HG03064 (cell line): ENCODE measurements at regions not wholly inside any gene's neighbourhood (a gene's known extent, or its start where the extent isn't known, plus 50 kb on each side); places are given as distances from the start of the nearest gene placed in this dataset.
A peak's percentile ranks its signal among the peaks of the same experiment; 100 is the strongest.

Experiments used
- ATAC-seq: cut with Tn5 transposase; IDR thresholded peaks from one replicate; pipeline ENCODE4 v1.9.1; 2021; ENCODE audit warnings: low read depth; ENCODE audit not compliant: unreplicated experiment

DNA sequence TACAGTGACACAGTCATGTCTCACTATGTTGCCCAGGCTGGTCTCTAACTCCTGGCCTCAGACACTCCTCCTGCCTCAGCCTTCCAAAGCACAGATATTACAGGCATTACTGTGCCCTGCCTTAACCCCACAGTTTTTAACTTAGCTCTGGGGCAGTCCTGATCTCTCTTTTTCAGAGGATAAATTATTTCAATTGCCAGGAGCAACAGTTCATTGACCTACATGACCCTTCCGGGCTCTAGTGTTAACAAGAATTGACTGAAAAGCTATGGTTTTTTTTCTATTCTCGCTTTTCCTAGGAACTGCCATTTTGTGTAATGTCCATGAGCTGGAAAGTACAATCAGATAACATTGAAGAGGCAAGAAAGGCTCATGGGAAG is 92.8 kb downstream of the HNRNPLL start:
- ATAC-seq = no peak

DNA sequence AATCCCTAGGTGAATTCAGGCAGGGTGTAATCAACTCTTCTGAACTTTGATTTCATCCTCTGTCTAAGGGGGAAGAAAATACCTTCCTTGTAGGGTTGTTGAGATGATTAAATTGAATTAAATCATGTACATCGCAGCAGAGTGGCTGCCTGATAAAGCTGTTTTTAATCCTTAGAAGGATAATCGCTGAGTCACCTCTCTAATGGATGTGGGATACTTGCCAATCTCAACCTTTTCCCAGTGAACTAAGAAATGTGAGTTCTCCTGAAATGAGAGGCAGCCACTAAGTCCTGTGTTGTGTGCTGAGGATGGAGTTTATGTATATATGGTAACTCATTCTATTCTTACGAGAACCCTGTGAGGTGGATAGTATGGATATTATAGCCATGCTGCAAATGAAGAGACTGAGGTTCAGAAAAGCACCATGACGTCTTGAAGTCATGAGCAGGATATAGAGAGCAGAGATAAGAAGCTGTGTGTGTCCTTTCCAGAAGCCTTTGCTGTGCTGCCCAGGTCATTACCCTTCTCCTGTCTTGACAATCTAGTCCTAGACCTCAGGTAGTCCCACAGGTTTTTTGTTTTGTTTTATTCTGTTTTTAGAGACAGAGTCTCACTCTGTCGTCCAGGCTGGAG is 93.3 kb downstream of the HNRNPLL start:
- ATAC-seq = no peak

DNA sequence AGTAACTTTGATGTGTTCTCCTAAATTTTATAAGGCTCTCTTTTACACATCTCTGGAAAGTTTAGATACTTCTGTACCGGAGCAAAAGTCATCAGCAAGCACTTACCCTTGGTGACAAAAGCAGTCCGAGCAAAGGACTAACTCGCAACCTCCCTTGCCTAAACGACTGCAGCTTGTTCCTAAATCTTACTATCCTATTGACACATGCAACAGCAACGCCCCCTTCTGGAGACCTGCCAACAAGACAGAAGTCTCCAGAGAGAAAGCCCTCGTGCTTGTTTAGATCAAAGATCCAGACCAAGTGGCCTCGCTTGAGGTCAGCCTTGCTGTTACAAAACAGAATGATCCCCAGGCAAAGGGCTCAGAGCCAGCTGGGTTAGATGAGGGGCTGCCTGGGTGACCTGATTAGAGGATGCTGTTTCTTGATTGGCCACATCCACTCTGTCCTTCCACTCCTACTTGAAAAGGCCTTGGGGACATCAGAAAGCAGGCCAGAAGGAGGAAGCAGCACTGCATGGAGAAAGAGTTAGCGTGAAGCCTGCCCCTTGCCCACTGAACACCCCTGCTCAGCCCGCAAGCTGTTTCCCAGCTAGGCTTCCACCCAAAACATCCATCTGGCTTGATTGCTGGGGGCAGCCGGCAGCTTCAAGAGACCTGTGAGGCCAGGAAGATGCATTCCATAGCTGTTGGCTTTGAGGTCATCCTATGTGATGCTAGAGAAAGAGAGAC is 94.3 kb downstream of the HNRNPLL start:
- ATAC-seq = peak; percentile 67

DNA sequence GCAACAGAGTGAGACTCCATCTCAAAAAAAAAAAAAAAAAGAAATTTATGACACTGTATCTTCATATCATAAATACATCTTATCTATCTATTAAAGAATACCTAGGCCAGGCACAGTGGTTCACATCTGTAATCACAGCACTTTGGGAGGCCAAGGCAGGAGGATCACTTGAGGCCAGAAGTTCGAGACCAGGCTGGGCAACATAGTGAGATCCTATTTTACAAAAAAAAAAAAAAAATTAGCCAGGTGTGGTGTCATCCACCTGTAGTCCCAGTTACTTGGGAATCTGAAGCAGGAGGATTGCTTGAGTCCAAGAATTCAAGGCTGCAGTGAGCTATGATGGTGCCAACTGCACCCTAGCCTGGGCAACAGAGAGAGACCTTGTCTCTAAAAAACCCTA is 95.0 kb downstream of the HNRNPLL start:
- ATAC-seq = no peak

DNA sequence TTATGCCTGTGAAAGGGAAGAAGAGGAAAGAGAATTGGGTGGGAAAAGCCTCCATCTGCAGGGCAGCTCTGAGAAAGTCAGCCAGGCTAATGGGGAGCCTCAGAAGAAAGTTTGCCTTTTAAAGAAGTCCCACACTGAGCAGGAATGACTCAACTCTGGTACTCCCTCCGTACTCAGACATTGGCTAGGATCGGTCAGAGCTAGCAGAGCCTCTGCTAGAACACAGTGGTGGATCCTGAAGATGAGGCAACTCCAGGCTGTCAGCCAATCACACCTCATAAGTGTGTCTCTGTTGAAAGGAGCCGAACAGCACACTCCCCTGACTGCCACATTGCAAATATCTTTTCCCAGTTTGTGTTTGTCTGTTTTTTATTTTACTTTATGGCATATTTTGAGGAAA is 96.9 kb downstream of the HNRNPLL start:
- ATAC-seq = no peak

DNA sequence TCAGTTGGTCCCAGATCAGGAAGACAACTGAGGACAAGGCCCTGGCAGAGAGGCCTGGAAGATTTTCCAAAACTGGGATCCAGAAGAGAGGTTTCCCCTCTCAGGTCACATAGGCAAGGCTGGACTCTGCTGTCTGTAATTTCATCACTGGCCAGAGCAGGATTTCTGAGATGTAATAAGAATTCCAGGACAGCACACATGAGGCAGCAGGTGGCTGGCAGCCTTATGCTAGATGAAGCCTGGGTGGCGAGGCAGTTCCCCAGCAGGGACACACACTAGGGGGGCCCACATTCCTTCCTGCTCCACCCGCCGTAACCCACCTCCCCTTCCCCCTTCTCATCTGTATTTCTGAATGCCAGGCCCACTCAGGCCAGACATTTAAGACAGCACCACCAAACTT is 98.6 kb downstream of the HNRNPLL start:
- no peak for ATAC-seq

DNA sequence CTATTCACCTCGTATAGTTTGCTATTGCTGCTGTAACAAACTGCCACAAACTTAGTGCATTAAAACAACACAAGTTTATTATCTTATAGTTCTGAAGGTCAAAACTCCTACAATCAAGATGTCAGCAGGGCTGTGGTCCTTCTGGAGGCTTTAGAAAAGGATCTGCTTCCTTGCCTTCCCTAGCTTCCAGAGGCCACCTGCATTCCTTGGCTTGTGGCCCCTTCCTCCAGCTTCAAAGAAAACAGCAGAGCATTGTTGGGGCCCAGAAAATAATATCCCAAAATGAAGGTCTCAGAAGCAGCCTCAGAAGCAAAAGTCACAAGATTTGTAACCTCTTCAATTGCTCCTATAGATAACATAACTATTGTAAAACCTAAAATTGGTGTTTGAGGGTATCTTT is 100.6 kb downstream of the HNRNPLL start:
- ATAC-seq = no peak

DNA sequence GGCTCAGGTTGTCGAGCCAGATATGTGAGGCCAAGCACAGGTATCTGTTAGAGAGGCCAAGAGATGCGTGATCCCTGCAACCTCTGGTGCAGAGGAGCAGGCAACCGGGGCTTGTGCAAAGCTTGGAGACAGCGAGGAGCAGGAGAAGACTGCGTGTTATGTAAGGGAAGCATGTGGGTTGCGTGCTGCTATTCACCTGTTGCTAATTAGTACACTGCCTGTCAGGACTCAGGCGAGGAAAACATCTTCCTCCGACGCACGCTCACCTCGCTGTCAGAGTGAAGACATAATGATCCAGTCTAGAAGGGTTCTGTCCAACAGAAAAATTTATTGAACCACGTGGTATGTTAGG is 102.5 kb downstream of the HNRNPLL start:
- no peak for ATAC-seq

DNA sequence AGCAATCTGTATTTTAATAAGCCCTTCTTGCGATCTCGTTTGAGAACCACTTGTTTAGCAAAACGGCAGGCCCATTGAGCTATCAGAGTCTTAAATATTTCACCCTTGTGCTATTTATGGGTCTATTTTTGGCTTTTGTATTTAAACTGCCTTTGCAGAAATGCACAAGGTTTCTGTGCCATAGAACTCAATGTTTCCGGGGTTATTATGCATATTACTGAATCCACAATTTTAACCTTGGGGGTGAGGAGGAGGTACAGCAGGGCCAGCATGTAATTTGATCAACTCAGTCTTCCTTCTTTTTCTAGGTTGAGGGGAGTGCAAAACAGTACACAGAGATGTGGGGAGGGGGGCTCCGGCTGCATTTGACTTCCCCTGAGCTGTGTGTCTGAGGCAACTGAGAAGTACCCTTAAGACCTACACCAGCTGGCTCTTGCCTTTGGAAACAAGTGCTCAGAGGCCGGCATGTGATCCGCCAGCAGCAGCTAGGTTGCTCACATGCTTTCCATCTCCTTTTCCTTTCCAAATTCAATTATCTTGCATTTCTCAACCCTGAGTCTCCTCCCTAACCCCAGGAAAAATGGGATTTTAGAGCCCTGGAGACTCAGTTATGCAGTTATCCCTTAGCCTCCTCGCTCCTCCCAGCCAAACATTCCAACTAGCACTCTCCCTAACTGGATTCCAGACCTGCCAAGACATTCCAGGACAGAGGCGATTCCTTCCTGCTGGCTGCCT is 103.0 kb downstream of the HNRNPLL start:
- no peak for ATAC-seq

DNA sequence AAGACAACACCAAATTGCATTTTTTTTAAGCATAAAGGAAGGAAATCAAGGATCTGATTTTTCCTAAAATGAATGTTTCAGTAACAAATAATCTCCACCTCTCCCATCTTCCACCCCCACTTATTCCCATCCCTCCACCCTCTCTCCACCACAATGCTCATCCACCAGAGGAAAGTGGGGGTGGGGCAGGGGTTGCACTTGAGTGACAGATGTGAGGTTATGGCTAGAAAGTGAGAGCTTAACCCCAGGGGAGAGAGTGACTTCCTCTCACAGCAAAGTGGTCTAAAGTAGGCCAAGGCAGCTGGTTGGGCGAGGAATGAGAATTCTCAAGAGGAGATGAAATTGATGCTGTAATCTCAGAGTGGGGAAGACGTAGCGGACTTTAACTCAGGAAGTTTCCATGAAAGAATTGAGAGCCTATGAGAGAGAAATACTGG is 104.7 kb downstream of the HNRNPLL start:
- ATAC-seq = peak; percentile 86

DNA sequence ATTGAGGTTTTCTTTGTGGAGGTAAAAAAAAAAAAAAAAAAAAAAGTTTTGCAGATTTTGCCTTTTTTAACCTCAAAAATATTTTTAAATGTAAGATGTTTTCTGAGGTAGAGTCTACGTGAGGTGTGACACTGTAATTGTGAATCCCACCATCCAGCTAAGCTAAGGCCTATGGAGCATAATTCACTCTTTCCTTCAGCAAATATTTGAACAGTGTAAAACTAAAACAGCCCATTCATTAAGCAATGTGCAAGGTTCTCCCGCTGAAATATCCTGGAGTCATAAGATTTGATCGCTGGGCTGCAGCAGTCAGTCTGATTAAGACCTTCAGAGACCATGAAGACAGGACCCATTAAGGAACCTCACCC is 105.1 kb downstream of the HNRNPLL start:
- ATAC-seq = no peak

DNA sequence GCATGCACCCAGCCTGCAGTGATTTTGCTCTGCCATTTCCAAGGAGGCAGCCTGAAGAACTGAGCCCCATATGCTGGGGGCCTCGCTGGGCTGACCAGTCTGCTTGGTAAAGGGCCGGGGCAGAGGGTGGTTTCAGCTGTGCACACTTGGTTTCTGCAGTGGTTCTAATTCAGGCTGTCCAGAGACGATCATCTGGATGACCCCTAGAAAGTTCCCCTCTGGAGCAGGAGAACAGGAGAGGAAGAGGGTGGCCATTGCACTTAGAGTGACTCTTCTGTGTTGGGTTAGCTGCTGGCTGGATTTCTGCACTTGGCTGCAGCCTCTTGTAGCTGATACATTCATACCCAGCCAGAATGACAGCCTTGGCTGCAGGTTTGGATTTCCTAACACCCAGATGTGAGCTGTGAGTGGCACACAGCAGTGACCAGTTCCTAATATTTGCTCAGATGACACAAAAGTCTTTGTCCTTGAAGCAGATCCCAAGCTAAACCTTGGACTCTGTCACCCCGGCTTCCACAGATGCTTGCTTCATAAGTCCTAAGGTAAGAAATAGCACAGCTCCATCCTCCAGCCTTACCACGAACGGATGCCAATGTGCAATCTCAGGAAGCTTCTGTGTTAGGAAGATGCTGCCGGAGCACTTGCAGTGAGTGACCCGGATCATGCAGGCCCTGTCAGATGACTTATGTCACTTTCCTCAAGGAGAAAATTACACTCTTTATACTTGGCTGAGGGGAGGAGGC is 105.6 kb downstream of the HNRNPLL start:
- no peak for ATAC-seq

DNA sequence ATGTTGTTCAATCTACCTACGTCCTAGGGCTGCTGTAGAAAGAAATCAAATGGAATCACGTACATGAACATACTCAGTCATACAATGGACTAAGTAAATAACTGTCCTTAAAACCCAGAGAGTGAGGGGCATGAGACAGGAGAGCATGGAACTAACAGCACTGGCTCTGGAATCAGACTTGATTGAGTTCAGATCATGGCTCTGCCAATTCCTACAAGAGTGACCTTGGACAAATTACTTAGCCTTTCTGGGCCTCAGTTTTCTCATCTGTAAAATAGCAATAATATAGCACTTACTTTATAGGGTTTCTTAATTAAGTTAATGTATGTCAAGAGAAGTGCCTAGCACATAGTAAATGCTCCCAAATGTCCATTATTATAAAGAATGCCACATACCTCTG is 106.8 kb downstream of the HNRNPLL start:
- no peak for ATAC-seq

DNA sequence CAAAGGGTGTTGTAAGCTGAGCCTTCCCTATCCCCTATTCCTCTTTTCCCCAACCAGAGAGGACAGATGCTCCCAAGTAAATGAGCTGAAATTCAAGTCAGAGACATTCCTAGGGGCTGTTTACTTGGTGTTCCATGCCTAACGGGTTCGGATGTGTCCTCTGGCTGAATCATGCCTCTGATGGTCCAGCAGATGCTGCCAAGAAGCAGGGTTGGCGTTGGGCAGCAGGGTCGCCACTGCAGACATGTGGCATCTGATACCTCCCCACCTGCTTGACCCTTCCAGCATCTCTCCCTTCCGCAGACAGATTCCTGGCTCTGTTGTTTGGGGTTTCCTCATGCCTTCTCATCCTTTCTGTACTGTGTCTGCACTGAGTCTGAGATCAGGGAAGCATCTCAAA is 108.3 kb downstream of the HNRNPLL start:
- no peak for ATAC-seq

DNA sequence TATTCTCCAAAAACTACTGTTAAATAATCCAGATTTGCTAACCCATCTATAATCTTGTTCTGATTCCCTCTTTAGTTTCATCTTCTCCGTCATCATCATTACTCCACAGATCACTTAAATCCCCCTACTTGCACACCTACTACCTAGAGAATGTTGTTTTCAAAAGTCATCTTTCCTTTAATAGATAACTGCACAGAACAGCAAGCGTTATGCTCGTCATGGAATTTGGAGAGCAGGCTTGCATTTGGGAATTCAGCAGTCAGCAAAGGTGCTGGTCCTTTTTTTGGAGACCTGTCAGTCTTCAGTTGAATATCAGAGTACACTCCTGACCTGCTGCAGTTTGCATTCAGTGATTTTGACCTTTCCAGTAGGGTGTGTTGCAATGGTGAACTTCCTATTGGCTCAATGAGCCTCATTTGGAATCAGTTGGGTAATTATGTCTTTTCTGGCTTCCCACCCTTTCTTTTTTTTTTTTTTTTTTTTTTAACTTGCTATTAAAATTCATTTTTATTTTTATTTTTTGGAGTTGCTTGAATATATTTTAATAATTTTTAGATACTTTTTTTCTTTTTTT is 110.6 kb downstream of the HNRNPLL start:
- ATAC-seq = no peak

DNA sequence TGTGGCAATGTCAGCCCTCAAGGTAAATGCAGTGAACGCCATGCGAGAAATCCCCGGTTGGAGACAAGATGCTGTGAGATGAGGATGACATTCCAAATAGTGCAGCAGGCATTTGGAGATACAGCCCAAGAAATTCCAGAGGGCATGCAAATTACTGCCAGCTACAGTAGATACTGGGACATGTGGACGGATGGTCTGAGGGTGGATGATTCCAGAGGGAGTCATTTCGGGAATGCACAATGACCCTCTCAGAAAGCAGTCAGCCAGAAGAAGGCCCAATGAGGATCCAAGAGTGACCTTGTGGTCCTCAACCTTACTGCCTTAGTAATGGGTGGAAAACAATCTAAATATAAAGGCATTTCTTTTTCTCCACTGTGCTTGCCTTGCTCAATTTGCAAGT is 111.3 kb downstream of the HNRNPLL start:
- ATAC-seq = no peak

DNA sequence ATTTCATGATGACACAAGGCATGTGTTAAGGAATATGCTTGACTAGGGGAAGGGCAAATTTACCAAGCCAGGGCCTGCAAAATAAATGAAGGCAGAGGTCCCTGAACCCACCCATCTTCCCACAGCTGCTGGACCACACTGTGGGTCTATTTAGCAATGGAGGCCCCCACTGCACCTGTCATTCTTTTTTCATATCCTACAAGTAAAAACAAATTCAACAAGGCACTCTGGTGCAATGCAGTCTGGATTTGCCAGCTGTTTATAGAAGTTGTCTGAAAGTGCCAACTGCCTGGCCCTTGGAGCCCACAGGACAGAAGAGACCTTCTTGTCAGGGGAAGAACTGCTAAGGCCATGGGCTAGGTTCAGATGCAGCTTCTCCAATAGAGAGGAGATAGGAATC is 112.8 kb upstream of the ATL2 start:
- no peak for ATAC-seq

DNA sequence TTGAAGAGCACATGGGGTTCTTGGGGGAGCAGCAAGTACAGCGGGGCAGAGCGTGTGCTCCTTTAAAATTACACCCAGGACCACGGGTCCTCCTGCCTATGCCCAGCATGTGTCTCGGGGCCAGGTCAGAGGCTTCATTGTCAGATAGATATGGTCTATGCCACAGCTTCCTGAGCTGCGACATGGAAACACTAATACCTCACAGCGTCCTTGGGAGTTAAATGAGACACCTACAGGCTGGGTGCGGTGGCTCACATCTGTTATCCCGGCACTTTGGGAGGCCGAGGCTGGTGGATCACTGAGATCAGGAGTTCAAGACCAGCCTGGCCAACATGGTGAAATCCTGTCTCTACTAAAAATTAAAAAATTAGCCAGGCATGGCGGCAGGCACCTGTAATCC is 110.8 kb upstream of the ATL2 start:
- no peak for ATAC-seq

DNA sequence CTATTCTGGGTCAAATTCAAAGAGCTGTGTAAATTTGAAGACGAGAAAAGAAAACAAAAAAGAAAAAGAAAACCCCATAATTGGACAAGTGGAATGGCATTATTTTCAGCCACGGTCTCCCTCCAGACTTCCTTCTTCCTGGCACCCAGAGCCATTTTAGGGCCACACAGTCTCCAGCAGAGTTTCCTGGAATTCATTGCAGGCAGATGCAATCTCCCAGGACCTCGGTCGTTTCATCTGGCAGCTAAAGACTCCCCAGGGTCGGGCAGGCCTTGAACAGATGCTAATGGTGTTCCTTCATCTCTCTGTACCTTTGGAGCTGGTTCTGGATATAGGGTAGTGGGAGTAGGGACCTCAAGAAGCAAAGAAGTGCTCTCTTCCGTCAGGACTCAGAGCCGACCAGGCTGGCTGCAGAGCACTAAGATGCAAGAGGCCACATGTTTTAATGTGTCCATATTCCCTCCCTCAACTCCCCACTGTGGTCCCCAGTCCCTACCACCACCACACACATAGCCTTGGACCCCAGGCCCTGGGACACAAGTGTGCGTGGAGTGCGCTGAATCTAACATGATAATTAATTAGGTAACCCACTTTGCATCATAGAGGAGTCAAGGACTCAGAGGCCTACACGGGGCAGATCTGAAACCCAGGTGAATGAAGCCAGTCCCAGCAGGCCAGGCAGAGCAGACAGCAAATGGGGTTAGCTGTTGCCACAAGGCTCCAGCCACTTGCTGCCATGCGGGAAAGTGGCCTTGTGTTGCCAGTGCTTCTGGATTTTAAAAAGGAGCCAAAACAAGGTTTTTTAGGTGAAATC is 109.3 kb upstream of the ATL2 start:
- ATAC-seq = no peak

DNA sequence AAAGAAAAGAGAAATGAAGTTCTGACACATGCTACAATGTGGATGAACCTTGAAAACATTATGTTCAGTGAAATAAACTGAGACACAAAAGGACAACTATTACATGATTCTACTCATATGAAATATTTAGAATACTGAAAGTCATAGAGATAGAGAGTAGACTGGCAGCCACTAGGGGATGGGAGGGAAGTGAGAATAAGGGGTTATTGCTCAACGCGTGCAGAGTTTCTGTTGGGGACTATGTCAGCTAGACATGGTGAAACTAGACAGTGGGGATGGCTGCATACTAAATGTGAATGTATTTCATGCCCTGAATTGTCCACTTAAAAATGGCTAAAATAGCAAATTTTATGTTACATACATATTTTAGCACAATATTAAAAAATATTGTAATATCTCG is 108.7 kb upstream of the ATL2 start:
- peak; percentile 73 for ATAC-seq
